Body of pancreas (tissue), 4 donors: ENCODE measurements at regions not wholly inside any gene's neighbourhood (a gene's known extent, or its start where the extent isn't known, plus 50 kb on each side); places are given as distances from the start of the nearest gene placed in this dataset.

Experiments used
- POLR2A ChIP-seq, 3 donors: fragments of 450-650 bp; IDR thresholded peaks; one replicate each; pipeline ENCODE4 v1.6.1; 2016; ENCODE audit warnings: antibody characterized with exemption in 3 of 3, mild to moderate bottlenecking in 2 of 3
- TF ChIP-seq, protein P1 (sequence below), 7 experiments: fragments of 450-650 bp in 4 of 7; fragments of 200-600 bp in 3 of 7; sonication (generic) in 3 of 7; IDR thresholded peaks; one replicate each; pipeline ENCODE4 v1.5.1; 2016 to 2019; ENCODE audit warnings: antibody characterized with exemption in 7 of 7

DNA sequence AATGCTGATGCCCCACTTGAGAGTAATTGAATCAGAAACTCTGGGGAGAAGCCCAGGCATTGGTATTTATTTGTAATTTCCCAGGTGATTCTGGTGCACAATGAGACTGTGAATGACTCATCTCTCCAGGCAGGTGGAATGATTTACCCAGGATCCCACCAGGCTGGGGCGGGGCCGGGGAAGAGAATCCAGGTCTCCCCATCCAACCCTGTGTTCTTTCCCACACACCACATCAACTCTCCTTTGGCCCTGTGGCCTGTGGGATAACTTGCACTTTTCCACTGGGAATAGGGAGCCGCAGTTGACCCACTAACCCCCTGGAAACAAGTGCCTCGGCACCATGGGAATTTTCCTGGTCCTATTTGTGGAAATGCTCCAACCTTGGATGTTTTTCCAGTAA lies 409.8 kb downstream of the ZNF521 start:
- TF ChIP-seq, protein P1, sequence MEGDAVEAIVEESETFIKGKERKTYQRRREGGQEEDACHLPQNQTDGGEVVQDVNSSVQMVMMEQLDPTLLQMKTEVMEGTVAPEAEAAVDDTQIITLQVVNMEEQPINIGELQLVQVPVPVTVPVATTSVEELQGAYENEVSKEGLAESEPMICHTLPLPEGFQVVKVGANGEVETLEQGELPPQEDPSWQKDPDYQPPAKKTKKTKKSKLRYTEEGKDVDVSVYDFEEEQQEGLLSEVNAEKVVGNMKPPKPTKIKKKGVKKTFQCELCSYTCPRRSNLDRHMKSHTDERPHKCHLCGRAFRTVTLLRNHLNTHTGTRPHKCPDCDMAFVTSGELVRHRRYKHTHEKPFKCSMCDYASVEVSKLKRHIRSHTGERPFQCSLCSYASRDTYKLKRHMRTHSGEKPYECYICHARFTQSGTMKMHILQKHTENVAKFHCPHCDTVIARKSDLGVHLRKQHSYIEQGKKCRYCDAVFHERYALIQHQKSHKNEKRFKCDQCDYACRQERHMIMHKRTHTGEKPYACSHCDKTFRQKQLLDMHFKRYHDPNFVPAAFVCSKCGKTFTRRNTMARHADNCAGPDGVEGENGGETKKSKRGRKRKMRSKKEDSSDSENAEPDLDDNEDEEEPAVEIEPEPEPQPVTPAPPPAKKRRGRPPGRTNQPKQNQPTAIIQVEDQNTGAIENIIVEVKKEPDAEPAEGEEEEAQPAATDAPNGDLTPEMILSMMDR (IDR thresholded peaks at IDR 0.05) = no peak
- TF ChIP-seq POLR2A (IDR thresholded peaks at IDR 0.05) = no peak
